LNCaP clone FGC (cell line): ENCODE measurements at regions not wholly inside any gene's neighbourhood (a gene's known extent, or its start where the extent isn't known, plus 50 kb on each side); places are given as distances from the start of the nearest gene placed in this dataset.

Experiments used
- DNase-seq: peaks from one replicate; pipeline ENCODE4 v3.0.0-alpha.2; 2011; ENCODE audit warnings: low read depth
- H3K4me3 ChIP-seq: 2 replicates; pipeline ENCODE4 v1.5.1; 2011; ENCODE audit warnings: mild to moderate bottlenecking, low read depth, low read length, control low read depth
- CTCF ChIP-seq: IDR thresholded peaks from 2 replicates; pipeline ENCODE4 v1.5.1; 2012; ENCODE audit warnings: mild to moderate bottlenecking; ENCODE audit not compliant: control insufficient read depth, insufficient read depth; ENCODE audit errors: extremely low read depth

DNA sequence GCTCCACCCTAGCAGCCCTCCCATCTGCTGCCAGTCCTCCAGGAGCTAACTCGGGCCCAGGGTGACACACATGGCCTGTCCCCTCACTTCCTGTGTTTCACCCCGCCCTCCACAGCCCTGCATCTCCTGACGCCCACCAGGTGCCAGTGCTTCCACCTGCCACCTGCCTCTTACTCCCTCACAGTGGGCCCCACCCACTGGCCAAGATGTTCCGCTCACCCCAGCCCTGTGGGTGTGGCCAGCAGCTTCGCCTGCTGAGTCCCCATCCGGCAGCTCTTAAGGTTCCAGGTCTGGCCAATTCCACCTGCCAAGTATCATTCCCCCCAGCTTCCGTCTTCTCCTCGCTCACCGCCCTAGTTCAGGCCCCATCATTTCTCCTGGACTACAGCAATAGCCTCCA is 184.1 kb downstream of the MBOAT1 start:
- no peak for TF ChIP-seq CTCF
- DNase-seq: no peak
- H3K4me3 ChIP-seq: no peak overlapping the region

- TF ChIP-seq CTCF: no peak
- no peak overlapping the region for H3K4me3 ChIP-seq
- no peak for DNase-seq
These were observed 183.7 kb downstream of the MBOAT1 start for GRCh38 chr6:20028562-20028961.

GRCh38 chr6:20029979-20030378 is 182.3 kb downstream of the MBOAT1 start:
- H3K4me3 ChIP-seq: no peak overlapping the region
- DNase-seq: no peak
- no peak for TF ChIP-seq CTCF

DNA sequence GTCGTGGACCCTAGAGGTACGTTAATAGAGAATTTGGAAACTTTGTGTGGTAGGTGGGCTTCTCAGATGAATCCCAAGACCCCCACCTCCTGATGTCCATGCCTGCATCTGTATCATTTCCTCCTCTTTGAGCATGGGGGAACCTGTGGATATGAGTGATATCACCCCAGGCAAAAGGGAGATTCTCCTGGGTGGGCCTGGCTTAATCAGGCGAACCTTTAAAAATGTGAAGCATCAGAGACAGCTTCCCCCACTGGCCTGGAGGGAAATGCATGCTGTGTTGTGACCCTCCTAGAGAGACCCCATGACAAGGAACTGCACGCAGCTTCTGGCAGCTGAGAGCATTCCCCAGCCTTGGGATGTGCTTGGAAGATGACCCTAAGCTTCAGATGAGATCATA is 180.9 kb downstream of the MBOAT1 start:
- TF ChIP-seq CTCF: no peak
- no peak overlapping the region for H3K4me3 ChIP-seq
- no peak for DNase-seq

DNA sequence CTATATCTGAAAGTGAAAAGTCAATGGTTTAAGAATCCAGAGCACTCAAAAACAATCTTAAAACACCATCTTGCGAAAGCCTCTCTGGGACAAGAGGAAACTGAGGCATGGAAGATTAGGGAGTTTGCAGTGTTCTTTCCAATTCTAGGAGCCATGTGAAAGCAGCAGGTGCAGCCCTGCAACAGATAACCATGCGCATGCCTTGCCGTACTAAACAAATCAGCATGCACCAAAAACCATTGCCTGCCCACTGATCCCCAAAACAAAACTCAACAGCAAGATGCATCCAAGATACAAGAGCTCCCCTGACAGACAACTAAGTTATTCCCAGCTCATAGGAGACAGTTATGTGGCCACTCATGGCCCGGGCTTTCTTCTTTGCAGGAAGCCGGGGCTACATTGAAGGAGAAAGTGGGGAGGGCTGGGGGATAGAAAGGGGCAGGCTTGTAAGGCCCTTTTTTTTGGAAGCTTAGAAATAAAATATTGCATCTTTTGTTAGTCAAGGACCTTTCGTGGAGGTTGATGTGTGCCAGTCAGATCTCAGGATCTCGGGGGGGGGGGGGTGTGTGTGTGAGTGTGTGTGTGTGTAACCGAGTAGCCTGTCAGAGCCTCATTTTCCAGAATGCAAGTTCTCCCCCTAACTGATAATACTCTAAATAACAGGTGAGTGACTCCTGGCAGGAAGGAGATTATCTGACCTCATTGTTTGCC is 178.4 kb downstream of the MBOAT1 start:
- no peak for TF ChIP-seq CTCF
- DNase-seq: no peak

DNA sequence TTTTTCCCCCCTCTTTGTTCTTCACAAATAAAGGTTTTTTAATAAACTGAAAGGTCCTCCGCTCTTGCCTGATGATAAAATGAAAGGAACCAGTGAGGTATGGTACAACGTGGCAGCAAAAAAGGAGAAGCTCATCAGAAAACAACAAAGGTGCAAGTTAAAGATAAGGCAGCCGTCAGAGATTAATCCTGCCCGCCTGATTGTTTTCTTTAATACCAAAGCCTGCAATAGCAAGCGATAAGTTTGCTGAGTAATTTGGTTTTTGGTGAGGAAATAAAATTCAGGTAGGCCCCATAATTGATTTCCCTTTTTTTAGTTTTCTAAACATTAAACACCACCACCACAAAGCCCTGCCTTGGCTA is 177.9 kb downstream of the MBOAT1 start:
- no peak overlapping the region for H3K4me3 ChIP-seq
- TF ChIP-seq CTCF: no peak
- no peak for DNase-seq

More for the DNA sequence above, 178.4 kb downstream of the MBOAT1 start:
- H3K4me3 ChIP-seq: no peak overlapping the region

GRCh38 chr6:20036141-20036677 is 176.1 kb downstream of the MBOAT1 start:
- TF ChIP-seq CTCF: no peak
- DNase-seq: no peak
- no peak overlapping the region for H3K4me3 ChIP-seq
